H9 (cell line): ENCODE measurements at regions not wholly inside any gene's neighbourhood (a gene's known extent, or its start where the extent isn't known, plus 50 kb on each side); places are given as distances from the start of the nearest gene placed in this dataset.

ENCODE experiments used
- DNase-seq: peaks from one replicate; pipeline ENCODE4 v3.0.0-alpha.2; 2017
- H2AFZ ChIP-seq: one replicate; pipeline ENCODE4 v1.6.1; 2013; ENCODE audit warnings: mild to moderate bottlenecking, low read length, control low read depth, moderate library complexity
- H2AK5ac ChIP-seq: 2 replicates; pipeline ENCODE4 v1.6.1; 2013; ENCODE audit warnings: low read length, control low read depth, mixed read lengths; ENCODE audit not compliant: insufficient read length
- H2BK120ac ChIP-seq: one replicate; pipeline ENCODE4 v1.6.1; 2013; ENCODE audit warnings: low read depth, mild to moderate bottlenecking, low read length, control low read depth, inconsistent platforms; ENCODE audit not compliant: poor library complexity, severe bottlenecking
- H2BK12ac ChIP-seq: 2 replicates; pipeline ENCODE4 v1.6.1; 2013; ENCODE audit warnings: low read length, control low read depth, mixed read lengths, low read depth; ENCODE audit not compliant: insufficient read length
- H2BK15ac ChIP-seq: 2 replicates; pipeline ENCODE4 v1.6.1; 2013; ENCODE audit warnings: low read depth, low read length, control low read depth
- H2BK20ac ChIP-seq: one replicate; pipeline ENCODE4 v1.6.1; 2013; ENCODE audit warnings: low read depth, mild to moderate bottlenecking, low read length, control low read depth, inconsistent platforms; ENCODE audit not compliant: poor library complexity, severe bottlenecking
- H2BK5ac ChIP-seq: 2 replicates; pipeline ENCODE4 v1.6.1; 2013; ENCODE audit warnings: low read length, control low read depth, mixed read lengths; ENCODE audit not compliant: insufficient read length
- H3K14ac ChIP-seq: 2 replicates; pipeline ENCODE4 v1.6.1; 2013; ENCODE audit warnings: low read length, control low read depth; ENCODE audit not compliant: insufficient read depth
- H3K18ac ChIP-seq: 2 replicates; pipeline ENCODE4 v1.6.1; 2013; ENCODE audit warnings: low read depth, mild to moderate bottlenecking, mixed read lengths, low read length, control low read depth; ENCODE audit not compliant: insufficient read length
- H3K23ac ChIP-seq: 2 replicates; pipeline ENCODE4 v1.6.1; 2013; ENCODE audit warnings: low read length, control low read depth, mixed read lengths, low read depth; ENCODE audit not compliant: insufficient read length
- H3K23me2 ChIP-seq: 2 replicates; pipeline ENCODE4 v1.6.1; 2013; ENCODE audit warnings: low read depth, mild to moderate bottlenecking, mixed read lengths, low read length, control low read depth; ENCODE audit not compliant: insufficient read length, poor library complexity, severe bottlenecking
- H3K27ac ChIP-seq: 2 replicates; pipeline ENCODE4 v1.5.1; 2013; ENCODE audit warnings: low read length, control low read depth, mixed read lengths, low read depth; ENCODE audit not compliant: insufficient read length
- H3K27me3 ChIP-seq: 2 replicates; pipeline ENCODE4 v1.6.1; 2013; ENCODE audit warnings: low read length, control low read depth, inconsistent platforms; ENCODE audit not compliant: insufficient read depth
- H3K4ac ChIP-seq: 2 replicates; pipeline ENCODE4 v1.6.1; 2013; ENCODE audit warnings: low read depth, mild to moderate bottlenecking, control low read depth, inconsistent platforms, low read length, moderate library complexity
- H3K4me1 ChIP-seq: 2 replicates; pipeline ENCODE4 v1.6.1; 2013; ENCODE audit warnings: low read length, control low read depth, inconsistent platforms; ENCODE audit not compliant: insufficient read depth
- H3K4me2 ChIP-seq: 2 replicates; pipeline ENCODE4 v1.6.1; 2013; ENCODE audit warnings: low read length, control low read depth, mixed read lengths; ENCODE audit not compliant: insufficient read length, insufficient read depth
- H3K56ac ChIP-seq: 2 replicates; pipeline ENCODE4 v1.6.1; 2013; ENCODE audit warnings: low read depth, mild to moderate bottlenecking, mixed read lengths, low read length, control low read depth; ENCODE audit not compliant: insufficient read length
- H3K79me1 ChIP-seq: 2 replicates; pipeline ENCODE4 v1.6.1; 2013; ENCODE audit warnings: low read depth, mild to moderate bottlenecking, moderate library complexity, low read length, control low read depth, inconsistent platforms; ENCODE audit not compliant: insufficient read depth, poor library complexity, severe bottlenecking
- H3K79me2 ChIP-seq: 2 replicates; pipeline ENCODE4 v1.6.1; 2013; ENCODE audit warnings: low read length, control low read depth, inconsistent platforms; ENCODE audit not compliant: insufficient read depth
- H3K9ac ChIP-seq: 2 replicates; pipeline ENCODE4 v1.6.1; 2013; ENCODE audit warnings: low read length, control low read depth, mixed read lengths; ENCODE audit not compliant: insufficient read length; ENCODE audit errors: extremely low read depth
- H3K9me3 ChIP-seq: one replicate; pipeline ENCODE4 v1.6.1; 2013; ENCODE audit warnings: low read depth, low read length, inconsistent platforms; ENCODE audit not compliant: control insufficient read depth
- H3T11ph ChIP-seq: one replicate; pipeline ENCODE4 v1.6.1; 2013; ENCODE audit warnings: mild to moderate bottlenecking, low read length, control low read depth, inconsistent platforms
- H4K20me1 ChIP-seq: one replicate; pipeline ENCODE4 v1.6.1; 2013; ENCODE audit not compliant: control insufficient read depth, insufficient read length, insufficient read depth
- H4K5ac ChIP-seq: 2 replicates; pipeline ENCODE4 v1.6.1; 2013; ENCODE audit warnings: low read depth, mild to moderate bottlenecking, mixed read lengths, low read length, control low read depth; ENCODE audit not compliant: insufficient read length
- H4K8ac ChIP-seq: replicated peaks from 2 replicates; pipeline ENCODE4 v1.6.1; 2013; ENCODE audit warnings: low read length, control low read depth, mixed read lengths, low read depth; ENCODE audit not compliant: insufficient read length
- H4K91ac ChIP-seq: 2 replicates; pipeline ENCODE4 v1.6.1; 2013; ENCODE audit warnings: low read depth, mild to moderate bottlenecking, moderate library complexity, mixed read lengths, low read length, control low read depth; ENCODE audit not compliant: insufficient read length
- H3K27ac Mint-ChIP-seq, 3 experiments: 2 replicates in 2 of 3; 3 replicates in 1 of 3; pipeline ENCODE4 v1.8.0; 2020 to 2021; ENCODE audit warnings: mixed read lengths in 3 of 3, mild to moderate bottlenecking in 1 of 3, moderate library complexity in 1 of 3
- H3K27me3 Mint-ChIP-seq: 2 replicates; pipeline ENCODE4 v1.8.0; 2021; ENCODE audit warnings: low read depth, mild to moderate bottlenecking, moderate library complexity, mixed read lengths
- H3K36me3 Mint-ChIP-seq, 3 experiments: 2 replicates in 2 of 3; 3 replicates in 1 of 3; pipeline ENCODE4 v1.8.0; 2020 to 2021; ENCODE audit warnings: low read depth in 3 of 3, mixed read lengths in 3 of 3; ENCODE audit not compliant: insufficient read depth in 1 of 3
- H3K4me1 Mint-ChIP-seq, 2 experiments: 2 replicates each; pipeline ENCODE4 v1.8.0; 2020; ENCODE audit warnings: mixed read lengths in 2 of 2
- H3K4me3 Mint-ChIP-seq, 2 experiments: 2 replicates in 1 of 2; 3 replicates in 1 of 2; pipeline ENCODE4 v1.8.0; 2020 to 2021; ENCODE audit warnings: mild to moderate bottlenecking in 2 of 2, mixed read lengths in 2 of 2, moderate library complexity in 1 of 2
- H3K9me3 Mint-ChIP-seq, 2 experiments: 2 replicates in 1 of 2; 3 replicates in 1 of 2; pipeline ENCODE4 v1.8.0; 2020; ENCODE audit warnings: mild to moderate bottlenecking in 2 of 2, mixed read lengths in 2 of 2, moderate library complexity in 1 of 2
- CTCF ChIP-seq: fragments of 200-600 bp; sonication (generic); conservative IDR thresholded peaks from 3 replicates; pipeline ENCODE4 v1.8.0; 2021; ENCODE audit warnings: antibody characterized with exemption, mild to moderate bottlenecking
- WGBS: extraction: QIAGEN DNeasy Blood & Tissue Kit; methylation state at CpG from one replicate; pipeline ENCODE4 v1.1.7; 2013; ENCODE audit warnings: missing lambda C conversion rate, low lambda C conversion rate, mixed read lengths; ENCODE audit not compliant: insufficient read length; ENCODE audit errors: extremely low coverage; 5-methylcytosine and 5-hydroxymethylcytosine counted together

GRCh38 chr4:138908134-138908533 lies 107.4 kb upstream of the NOCT start:
- Histone ChIP-seq H2AFZ (no peak overlapping the region), H3K9ac (no peak overlapping the region), H2BK15ac (no peak overlapping the region), H2BK120ac (no peak overlapping the region), H3T11ph (no peak overlapping the region), H3K9me3 (no peaks in the 10 kb centered on the region), H3K23me2 (no peaks in the 10 kb centered on the region), H4K91ac (no peak overlapping the region), H4K5ac (no peak overlapping the region), H2BK20ac (no peak overlapping the region), H3K18ac (no peak overlapping the region), H3K4me2 (no peak overlapping the region), H3K27me3 (no peaks in the 10 kb centered on the region), H3K27ac (no peak overlapping the region), H3K4ac (no peak overlapping the region), H3K14ac (no peak overlapping the region), H3K4me1 (peaks cover 6% of the 10 kb centered on the region), H4K20me1 (no peaks in the 10 kb centered on the region), H3K79me1 (no peaks in the 10 kb centered on the region), H2BK5ac (no peak overlapping the region), H2AK5ac (no peak overlapping the region), H4K8ac (no peak overlapping the region), H3K56ac (no peak overlapping the region), H3K79me2 (no peaks in the 10 kb centered on the region), H2BK12ac (no peak overlapping the region), H3K23ac (no peak overlapping the region)
- TF ChIP-seq CTCF = no peak
- WGBS = no CpG with 5 or more reads among the region's 5 CpGs
- DNase-seq = no peak
- H3K27ac Mint-ChIP-seq = no peak overlapping the region
- H3K4me3 Mint-ChIP-seq = no peak overlapping the region
- peaks cover 3 to 9% of the 10 kb centered on the region in 2 experiments; a peak in 4 of 5 replicates for H3K9me3 Mint-ChIP-seq
- peaks cover 20% of the 10 kb centered on the region in 2 experiments for H3K4me1 Mint-ChIP-seq
- no peaks in the 10 kb centered on the region; the same call in none of the 2 replicates for H3K27me3 Mint-ChIP-seq
- H3K36me3 Mint-ChIP-seq = peaks cover 3 to 8% (median 3%) of the 10 kb centered on the region in 3 experiments; a peak in 4 of 7 replicates
